Upper lobe of left lung (tissue), 4 donors: ENCODE measurements at regions not wholly inside any gene's neighbourhood (a gene's known extent, or its start where the extent isn't known, plus 50 kb on each side); places are given as distances from the start of the nearest gene placed in this dataset.

ENCODE experiments used
- POLR2A ChIP-seq, 4 donors: fragments of 450-650 bp; IDR thresholded peaks; one replicate each; pipeline ENCODE4 v1.5.1; 2016 to 2017; ENCODE audit warnings: antibody characterized with exemption in 4 of 4, mild to moderate bottlenecking in 2 of 4
- TF ChIP-seq, protein P1 (sequence below), 6 experiments: fragments of 450-650 bp in 4 of 6; fragments of 200-600 bp in 2 of 6; sonication (generic) in 2 of 6; IDR thresholded peaks; one replicate each; pipeline ENCODE4 v1.5.1; 2016 to 2019; ENCODE audit warnings: antibody characterized with exemption in 6 of 6

DNA sequence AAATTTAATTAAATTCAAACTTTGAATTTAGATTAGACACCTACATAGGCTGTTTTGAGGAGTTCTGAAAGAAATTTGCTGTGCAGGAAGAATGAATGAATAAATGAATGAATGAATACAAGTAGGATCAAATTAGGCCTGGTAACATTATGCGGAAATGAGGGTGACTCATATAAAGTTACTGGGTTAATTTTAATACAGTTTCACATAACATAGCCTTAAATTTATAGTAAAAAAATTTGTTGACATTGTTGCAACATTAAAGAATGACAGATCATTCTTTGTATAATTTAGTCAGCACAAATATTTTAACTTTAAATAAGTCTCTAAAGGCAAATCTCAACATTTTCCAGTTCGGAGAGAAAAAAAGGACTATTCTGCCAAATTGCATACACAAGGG is 1293.1 kb upstream of the SLC39A10 start:
- TF ChIP-seq POLR2A (IDR thresholded peaks at IDR 0.05), result no peak
- TF ChIP-seq, protein P1, sequence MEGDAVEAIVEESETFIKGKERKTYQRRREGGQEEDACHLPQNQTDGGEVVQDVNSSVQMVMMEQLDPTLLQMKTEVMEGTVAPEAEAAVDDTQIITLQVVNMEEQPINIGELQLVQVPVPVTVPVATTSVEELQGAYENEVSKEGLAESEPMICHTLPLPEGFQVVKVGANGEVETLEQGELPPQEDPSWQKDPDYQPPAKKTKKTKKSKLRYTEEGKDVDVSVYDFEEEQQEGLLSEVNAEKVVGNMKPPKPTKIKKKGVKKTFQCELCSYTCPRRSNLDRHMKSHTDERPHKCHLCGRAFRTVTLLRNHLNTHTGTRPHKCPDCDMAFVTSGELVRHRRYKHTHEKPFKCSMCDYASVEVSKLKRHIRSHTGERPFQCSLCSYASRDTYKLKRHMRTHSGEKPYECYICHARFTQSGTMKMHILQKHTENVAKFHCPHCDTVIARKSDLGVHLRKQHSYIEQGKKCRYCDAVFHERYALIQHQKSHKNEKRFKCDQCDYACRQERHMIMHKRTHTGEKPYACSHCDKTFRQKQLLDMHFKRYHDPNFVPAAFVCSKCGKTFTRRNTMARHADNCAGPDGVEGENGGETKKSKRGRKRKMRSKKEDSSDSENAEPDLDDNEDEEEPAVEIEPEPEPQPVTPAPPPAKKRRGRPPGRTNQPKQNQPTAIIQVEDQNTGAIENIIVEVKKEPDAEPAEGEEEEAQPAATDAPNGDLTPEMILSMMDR (IDR thresholded peaks at IDR 0.05), result no peak
